ENCODE measurements at regions not wholly inside any gene's neighbourhood (a gene's known extent, or its start where the extent isn't known, plus 50 kb on each side); places are given as distances from the start of the nearest gene placed in this dataset.

- TF ChIP-seq CTCF (IDR thresholded peaks at IDR 0.05 in 4 of 5, conservative IDR thresholded peaks at IDR 0.05 in 1 of 5) (no peak), POLR2A (IDR thresholded peaks at IDR 0.05) (no peak)
- in situ Hi-C loops (cut with MboI; ENCODE audit: low sequenced_read_pairs in 4 of 4) (no loop called here), intact Hi-C loops (cut with DNase I; ENCODE audit: low total_unique reads) (no loop called here)
Observed at GRCh38 chr9:19552282-19553105, 143.7 kb downstream of the ACER2 start.

GRCh38 chr9:19551124-19551929 lies 142.5 kb downstream of the ACER2 start:
- H3K4me3 ChIP-seq = peak overlapping the region in 1 of 4 donors; percentile 48
- intact Hi-C loops (cut with DNase I; ENCODE audit: low total_unique reads) (no loop called here), in situ Hi-C loops (cut with MboI; ENCODE audit: low sequenced_read_pairs in 4 of 4) (no loop called here)
- H3K36me3 ChIP-seq = no peaks in the 10 kb centered on the region
- no peak for TF ChIP-seq CTCF (IDR thresholded peaks at IDR 0.05 in 4 of 5, conservative IDR thresholded peaks at IDR 0.05 in 1 of 5)
- no peak for TF ChIP-seq POLR2A (IDR thresholded peaks at IDR 0.05)
- H3K4me1 ChIP-seq = no peaks in the 10 kb centered on the region
- ATAC-seq (no peak), DNase-seq (no peak)
- no peaks in the 10 kb centered on the region for H3K9me3 ChIP-seq
- H3K27ac ChIP-seq = no peak overlapping the region
- H3K27me3 ChIP-seq = no peaks in the 10 kb centered on the region

More at GRCh38 chr9:19552282-19553105, 143.7 kb downstream of the ACER2 start:
- Histone ChIP-seq H3K27ac (no peak overlapping the region), H3K27me3 (no peaks in the 10 kb centered on the region), H3K9me3 (no peaks in the 10 kb centered on the region), H3K36me3 (no peaks in the 10 kb centered on the region), H3K4me3 (no peak overlapping the region), H3K4me1 (no peaks in the 10 kb centered on the region)
- ATAC-seq (no peak), DNase-seq (no peak)

- H3K4me1 ChIP-seq = no peaks in the 10 kb centered on the region
- no peaks in the 10 kb centered on the region for H3K9me3 ChIP-seq
- TF ChIP-seq CTCF (IDR thresholded peaks at IDR 0.05 in 4 of 5, conservative IDR thresholded peaks at IDR 0.05 in 1 of 5) (no peak), POLR2A (IDR thresholded peaks at IDR 0.05) (no peak)
- no peaks in the 10 kb centered on the region for H3K36me3 ChIP-seq
- DNase-seq (no peak), ATAC-seq (no peak)
- H3K27ac ChIP-seq = no peak overlapping the region
- intact Hi-C loops (cut with DNase I; ENCODE audit: low total_unique reads) (no loop called here), in situ Hi-C loops (cut with MboI; ENCODE audit: low sequenced_read_pairs in 4 of 4) (no loop called here)
- H3K4me3 ChIP-seq = no peak overlapping the region
- no peaks in the 10 kb centered on the region for H3K27me3 ChIP-seq
Observed at GRCh38 chr9:19550009-19550408, 141.2 kb downstream of the ACER2 start.

GRCh38 chr9:19533373-19533772 lies 124.6 kb downstream of the ACER2 start:
- Histone ChIP-seq H3K36me3 (no peaks in the 10 kb centered on the region), H3K4me3 (no peak overlapping the region), H3K4me1 (no peaks in the 10 kb centered on the region), H3K27ac (no peak overlapping the region), H3K27me3 (no peaks in the 10 kb centered on the region), H3K9me3 (no peaks in the 10 kb centered on the region)
- in situ Hi-C loops (cut with MboI; ENCODE audit: low sequenced_read_pairs in 4 of 4) = no loop called here
- DNase-seq = no peak
- no peak for ATAC-seq
- intact Hi-C loops (cut with DNase I; ENCODE audit: low total_unique reads) = no loop called here
- no peak for TF ChIP-seq POLR2A (IDR thresholded peaks at IDR 0.05)
- TF ChIP-seq CTCF (IDR thresholded peaks at IDR 0.05 in 4 of 5, conservative IDR thresholded peaks at IDR 0.05 in 1 of 5) = no peak
